ENCODE measurements at regions not wholly inside any gene's neighbourhood (a gene's known extent, or its start where the extent isn't known, plus 50 kb on each side); places are given as distances from the start of the nearest gene placed in this dataset.

DNA sequence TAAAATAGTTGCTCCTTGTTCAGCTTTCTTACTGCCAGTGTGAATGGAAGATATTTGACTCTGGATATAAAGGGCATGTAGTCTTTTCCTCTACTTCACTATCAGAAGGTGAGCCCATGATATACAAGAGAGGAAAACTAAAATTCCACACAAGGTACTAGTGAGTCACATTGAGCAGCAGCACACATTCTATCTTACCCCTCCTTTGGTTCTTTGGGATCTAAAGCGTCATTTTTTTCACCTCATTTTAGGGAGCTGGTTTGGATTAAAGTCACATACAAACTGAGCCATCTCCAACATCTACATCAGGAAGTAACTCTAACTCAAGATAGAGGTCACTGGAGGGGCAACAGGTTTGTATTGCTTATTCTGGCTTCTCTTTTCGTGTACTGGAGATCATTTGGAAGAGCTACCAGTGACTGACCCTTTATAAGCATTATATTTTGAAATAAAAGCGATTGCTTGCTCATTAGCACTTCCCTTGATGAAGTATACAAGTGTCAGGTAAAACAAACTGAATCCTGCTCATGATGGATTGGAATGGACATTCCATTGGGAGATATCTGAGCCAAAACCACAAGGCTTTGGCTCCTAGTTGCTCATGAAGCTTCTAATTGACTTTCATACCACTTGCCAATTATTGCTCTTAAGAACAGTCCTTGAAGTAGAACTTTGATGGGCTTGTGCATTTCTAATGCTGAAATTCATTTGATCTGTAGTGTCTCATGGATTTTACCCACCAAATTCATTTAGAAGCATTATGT is 124.1 kb downstream of the SPCS3 start:
- TF ChIP-seq, protein P1, sequence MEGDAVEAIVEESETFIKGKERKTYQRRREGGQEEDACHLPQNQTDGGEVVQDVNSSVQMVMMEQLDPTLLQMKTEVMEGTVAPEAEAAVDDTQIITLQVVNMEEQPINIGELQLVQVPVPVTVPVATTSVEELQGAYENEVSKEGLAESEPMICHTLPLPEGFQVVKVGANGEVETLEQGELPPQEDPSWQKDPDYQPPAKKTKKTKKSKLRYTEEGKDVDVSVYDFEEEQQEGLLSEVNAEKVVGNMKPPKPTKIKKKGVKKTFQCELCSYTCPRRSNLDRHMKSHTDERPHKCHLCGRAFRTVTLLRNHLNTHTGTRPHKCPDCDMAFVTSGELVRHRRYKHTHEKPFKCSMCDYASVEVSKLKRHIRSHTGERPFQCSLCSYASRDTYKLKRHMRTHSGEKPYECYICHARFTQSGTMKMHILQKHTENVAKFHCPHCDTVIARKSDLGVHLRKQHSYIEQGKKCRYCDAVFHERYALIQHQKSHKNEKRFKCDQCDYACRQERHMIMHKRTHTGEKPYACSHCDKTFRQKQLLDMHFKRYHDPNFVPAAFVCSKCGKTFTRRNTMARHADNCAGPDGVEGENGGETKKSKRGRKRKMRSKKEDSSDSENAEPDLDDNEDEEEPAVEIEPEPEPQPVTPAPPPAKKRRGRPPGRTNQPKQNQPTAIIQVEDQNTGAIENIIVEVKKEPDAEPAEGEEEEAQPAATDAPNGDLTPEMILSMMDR (IDR thresholded peaks at IDR 0.05), result no peak
- no peak for TF ChIP-seq POLR2A (IDR thresholded peaks at IDR 0.05)
- TF ChIP-seq EP300 (IDR thresholded peaks at IDR 0.05), result no peak
- TF ChIP-seq POLR2AphosphoS5 (IDR thresholded peaks at IDR 0.05), result no peak

Measured in stomach (tissue), 4 donors.